COLO829 (cell line): ENCODE measurements at regions not wholly inside any gene's neighbourhood (a gene's known extent, or its start where the extent isn't known, plus 50 kb on each side); places are given as distances from the start of the nearest gene placed in this dataset.
A peak's percentile ranks its signal among the peaks of the same experiment; 100 is the strongest.
"Not testable (repeated sequence)": the region's sequence is repeated elsewhere in the genome, so short reads cannot be mapped to it uniquely, and the experiment has no call there.

Experiments
- DNase-seq: peaks from one replicate; pipeline ENCODE4 v3.0.0; 2012; ENCODE audit warnings: low spot score

- no peak for DNase-seq
Observed at GRCh38 chrX:16320765-16321355, 153.6 kb downstream of the MAGEB17 start.

- DNase-seq = no peak
Observed at GRCh38 chrX:16333453-16333852, 166.2 kb downstream of the MAGEB17 start.

DNA sequence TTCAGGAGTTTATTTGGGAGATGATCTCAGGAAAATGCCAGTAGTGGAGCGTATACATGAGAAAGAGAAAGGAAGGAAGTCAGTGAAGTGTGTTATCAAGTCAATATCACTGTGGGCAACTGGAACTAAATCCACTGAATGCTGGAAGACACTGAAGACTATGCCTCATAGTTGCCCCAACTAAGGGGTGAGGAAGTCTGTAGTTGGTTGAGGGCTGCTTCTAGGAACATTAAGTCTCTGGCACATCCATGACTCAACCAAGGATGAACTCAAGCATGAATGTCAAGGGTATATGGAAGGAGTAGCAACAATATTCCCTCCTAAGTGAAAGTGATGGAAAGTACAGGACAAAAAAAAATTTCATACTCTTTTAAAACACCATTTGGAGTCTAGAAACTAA lies 167.9 kb downstream of the MAGEB17 start:
- no peak for DNase-seq

DNA sequence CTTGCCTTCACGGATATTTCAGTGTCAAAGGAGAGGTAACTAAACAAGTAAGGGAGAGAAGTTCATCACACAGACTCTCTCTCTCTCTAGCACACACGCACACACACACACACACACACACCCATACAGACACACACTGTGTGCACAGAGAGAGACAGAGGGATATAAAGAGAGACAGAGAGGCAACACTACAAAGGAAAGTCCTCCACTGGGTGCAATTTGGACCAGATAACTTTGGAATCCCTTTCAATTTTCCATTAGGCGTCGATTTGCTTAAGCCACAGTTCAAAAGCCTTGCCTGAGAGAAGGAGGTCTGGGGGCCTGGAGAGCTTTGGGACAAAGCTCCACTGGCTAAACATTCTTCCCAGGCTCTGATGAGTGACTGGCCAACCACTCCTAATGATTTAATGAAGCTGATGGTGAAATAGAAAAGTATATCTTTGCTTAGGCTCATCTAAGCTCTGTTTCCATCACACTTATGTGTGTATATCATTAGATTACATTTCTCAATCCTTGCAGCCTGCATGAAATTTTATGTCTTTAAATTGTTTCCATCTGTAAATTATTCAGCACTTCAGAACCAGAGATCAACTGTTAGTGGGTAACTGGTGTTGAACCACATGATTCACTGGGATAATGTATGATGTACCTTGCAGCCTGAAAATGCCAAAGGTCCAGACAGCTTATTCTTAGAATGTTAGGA lies 180.8 kb downstream of the MAGEB17 start:
- no peak for DNase-seq

GRCh38 chrX:16357902-16358301 lies 190.6 kb downstream of the MAGEB17 start:
- no peak for DNase-seq

DNA sequence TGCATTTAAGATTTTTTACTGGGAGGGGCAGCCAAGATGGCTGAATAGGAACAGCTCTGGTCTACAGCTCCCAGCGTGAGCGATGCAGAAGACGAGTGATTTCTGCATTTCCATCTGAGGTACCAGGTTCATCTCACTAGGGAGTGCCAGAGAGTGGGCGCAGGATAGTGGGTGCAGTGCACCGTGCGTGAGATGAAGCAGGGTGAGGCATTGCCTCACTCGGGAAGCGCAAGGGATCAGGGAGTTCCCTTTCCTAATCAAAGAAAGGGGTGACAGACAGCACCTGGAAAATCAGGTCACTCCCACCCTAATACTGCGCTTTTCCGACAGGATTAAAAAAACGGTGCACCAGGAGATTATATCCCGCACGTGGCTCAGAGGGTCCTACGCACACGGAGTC lies 192.8 kb downstream of the MAGEB17 start:
- not testable (repeated sequence) for DNase-seq

DNA sequence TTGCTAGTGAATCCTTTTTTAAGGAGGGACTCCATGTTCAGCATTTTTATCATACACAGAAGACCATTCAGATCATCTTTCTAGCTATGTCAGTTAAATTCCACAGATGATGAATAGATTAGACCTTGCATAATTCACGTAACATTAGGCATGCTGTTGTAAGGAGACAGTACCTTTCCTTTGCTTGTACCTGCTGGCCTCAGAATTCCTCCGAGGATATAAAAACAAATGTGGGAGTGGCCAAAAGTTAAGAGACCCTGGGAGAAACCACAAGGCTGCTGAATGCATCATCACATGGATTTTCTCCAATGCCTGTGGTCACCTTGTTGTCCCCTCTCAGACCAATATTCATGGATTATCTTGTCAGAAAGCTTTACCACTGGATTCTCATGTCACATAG lies 201.4 kb downstream of the MAGEB17 start:
- no peak for DNase-seq

DNA sequence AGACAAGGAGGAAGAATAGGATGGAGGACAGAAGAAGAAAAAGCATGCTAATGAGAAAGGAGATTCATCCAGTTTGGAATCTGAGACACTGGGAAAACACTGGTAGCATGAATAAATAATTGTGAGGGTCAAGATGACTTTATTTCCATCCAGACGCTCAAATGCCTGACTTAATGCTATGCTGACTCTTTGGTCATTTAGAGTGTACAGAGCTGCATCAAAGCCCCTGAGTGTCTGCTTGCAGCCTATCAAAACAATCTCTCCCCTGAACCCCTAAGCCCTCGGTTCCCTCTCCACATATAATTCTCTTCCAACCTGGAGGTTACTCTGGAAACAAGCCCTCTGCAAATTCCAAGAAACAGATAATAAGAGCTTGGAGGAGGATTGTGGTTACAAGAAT lies 208.8 kb downstream of the MAGEB17 start:
- DNase-seq = no peak

DNA sequence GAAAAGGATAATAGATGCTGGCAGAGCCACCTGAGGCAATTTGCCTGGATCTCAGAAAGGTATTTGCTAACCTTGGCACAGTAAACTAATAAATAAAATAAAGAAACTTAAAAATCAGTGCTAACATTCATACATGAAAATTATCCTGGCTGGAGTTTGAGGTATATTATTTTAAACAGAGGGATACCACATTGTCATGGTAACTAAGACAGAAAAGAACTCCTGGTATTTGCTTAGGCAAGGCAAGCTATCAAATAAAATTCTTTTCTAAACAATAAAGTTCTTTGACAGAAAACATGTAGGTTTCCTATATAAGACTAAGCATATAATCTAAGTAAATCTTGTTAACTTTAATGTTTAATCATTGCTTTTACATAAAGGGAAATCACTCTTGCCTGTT lies 218.8 kb downstream of the MAGEB17 start:
- DNase-seq = peak; percentile 8

DNA sequence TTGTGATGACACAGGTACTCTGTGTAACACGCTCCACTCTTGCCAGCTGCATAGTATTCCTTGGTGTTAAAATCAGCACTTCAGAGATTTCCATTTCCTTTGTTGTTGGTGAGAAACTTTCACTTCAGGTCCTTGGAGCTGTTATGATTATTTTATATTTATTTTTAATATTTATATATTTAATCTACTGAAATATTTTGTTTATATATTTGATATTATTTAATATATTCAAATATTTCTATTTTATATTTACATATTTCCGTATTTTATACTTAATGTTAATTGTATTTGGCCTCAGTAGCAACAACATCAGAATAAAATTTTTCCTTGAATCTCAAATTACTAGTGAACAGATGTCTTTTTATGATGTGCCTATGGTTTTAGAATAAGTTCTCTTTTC lies 225.3 kb downstream of the MAGEB17 start:
- DNase-seq = no peak

- no peak for DNase-seq
Observed at GRCh38 chrX:16394290-16394689, 227.0 kb downstream of the MAGEB17 start.

- no peak for DNase-seq
Observed at GRCh38 chrX:16403808-16404207, 236.5 kb downstream of the MAGEB17 start.

DNA sequence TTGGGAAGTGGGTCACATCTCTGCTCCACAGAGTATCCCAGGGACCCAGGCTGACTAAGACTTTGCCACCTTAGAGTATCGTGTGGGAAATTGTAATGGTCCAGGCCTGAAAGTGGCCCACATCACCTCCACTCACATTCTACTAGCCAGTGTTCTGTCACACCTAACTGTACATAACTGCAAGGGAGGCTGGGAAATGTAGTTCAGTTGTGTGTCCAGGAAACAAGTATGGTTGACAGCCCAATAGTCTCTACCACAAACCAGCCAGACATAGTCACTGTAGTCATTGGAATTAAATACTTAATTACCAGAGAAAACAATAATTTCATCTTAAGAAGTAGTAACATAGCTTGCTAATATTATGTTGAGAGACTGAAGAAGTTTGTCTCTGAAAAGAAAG lies 233.4 kb upstream of the S100G start:
- no peak for DNase-seq

GRCh38 chrX:16418650-16419049 lies 231.3 kb upstream of the S100G start:
- no peak for DNase-seq

GRCh38 chrX:16427668-16428067 lies 222.3 kb upstream of the S100G start:
- no peak for DNase-seq

DNA sequence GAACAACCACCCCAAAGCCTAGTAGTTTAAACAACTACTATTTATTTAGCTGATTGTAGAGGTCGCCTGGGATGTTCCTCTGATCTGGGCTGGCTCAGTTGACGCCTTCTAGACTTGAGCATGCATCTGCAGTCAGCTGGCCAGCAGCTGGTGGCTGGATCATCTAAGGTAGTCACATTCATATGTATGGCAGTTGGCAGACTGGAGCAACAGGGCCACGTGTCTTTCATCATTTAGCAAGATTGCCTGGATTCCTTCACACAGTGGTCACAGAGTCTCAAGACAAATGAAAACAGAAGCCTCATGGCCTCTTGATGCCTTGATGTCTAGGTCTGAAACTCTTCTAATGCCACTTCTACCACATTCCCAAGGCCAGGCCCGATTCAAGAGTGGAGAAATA lies 220.6 kb upstream of the S100G start:
- DNase-seq = no peak

DNA sequence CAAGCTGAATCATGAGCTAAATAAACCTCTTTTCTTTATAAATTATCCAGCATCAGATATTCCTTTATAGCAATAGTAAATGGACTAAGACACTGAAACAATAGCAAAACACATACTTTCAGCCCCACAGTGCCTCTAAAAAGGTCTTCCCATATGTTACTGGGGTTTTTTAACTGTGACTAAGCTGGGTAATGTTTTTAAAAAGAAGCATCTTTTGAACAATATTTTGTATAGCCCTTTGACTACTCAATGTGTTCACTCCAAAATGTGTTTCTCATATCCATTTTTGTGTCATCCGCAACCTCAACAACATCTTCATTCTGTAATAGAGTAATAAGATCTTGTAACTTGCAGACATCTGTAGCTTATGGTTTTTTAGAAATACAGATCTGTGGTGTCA lies 218.7 kb upstream of the S100G start:
- DNase-seq = no peak

DNA sequence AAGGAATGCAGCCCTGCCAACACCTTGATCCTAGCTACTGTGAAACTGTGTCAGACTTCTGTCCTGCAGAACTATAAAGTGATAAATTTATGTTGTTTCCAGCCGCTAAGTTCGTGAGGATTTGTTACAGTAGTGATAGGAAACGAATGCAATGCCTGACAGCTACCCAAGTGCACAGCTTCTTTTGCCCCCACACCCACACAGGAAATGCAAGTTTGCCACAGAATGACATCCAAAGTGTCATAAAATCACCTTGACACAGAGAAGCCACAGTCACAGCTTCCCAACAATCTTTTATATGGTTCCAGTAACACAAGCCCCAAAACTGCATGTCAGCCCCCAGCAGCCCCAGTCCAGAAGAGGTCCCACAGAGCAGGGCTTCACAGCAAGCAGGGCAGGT lies 216.9 kb upstream of the S100G start:
- DNase-seq = no peak

- DNase-seq = no peak
Observed at GRCh38 chrX:16435399-16435986, 214.5 kb upstream of the S100G start.

GRCh38 chrX:16436348-16437188 lies 213.4 kb upstream of the S100G start:
- DNase-seq = peak; percentile 39

DNA sequence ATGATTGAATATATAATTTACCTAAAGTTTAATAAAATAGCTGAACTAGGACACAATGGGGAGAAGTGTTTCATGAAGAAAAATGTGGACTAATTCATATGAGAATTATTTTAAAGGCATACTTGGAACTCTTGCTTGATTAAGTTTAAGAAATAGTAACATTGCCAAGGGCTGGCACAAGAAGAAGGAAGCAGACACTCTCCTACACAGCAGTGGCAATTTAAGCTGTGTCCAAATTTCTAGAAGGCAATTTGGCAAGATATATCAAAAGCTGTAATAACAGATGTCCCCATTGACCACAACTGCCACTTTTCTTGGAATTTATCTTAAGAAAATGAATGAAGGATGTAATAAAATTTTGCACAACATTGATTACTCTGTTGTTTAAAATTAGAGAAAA lies 209.5 kb upstream of the S100G start:
- DNase-seq = no peak

DNA sequence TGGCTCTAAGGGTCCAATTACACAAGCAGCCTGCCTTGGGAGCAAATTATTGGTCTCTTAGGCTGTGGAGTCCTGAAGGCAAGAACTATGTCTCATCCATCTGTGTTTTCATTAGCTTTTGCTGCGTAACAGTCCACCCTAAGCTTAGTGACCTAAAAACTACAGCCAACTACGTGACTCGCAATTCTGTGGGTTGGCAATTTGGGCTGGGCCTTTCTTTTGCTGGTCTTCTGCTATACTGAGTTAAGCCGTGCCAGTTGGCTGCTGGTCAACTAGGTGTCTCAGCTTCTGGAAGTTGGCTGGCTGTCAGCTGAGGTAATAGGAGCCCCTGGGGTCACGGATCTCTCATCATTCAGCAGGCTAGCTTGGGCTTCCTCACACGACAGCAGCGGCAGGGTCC lies 205.6 kb upstream of the S100G start:
- DNase-seq = no peak
